A549 (cell line): ENCODE measurements at regions not wholly inside any gene's neighbourhood (a gene's known extent, or its start where the extent isn't known, plus 50 kb on each side); places are given as distances from the start of the nearest gene placed in this dataset.

Experiments
- ATAC-seq, 2 experiments: fragments of 200-7000 bp in 1 of 2; fragments of >200 bp in 1 of 2; cut with Nextera tagmentation in 1 of 2; cut with Tn5 transposase in 1 of 2; 3 replicates each; pipeline versions ENCODE4 v1.8.0 to v1.9.1; 2018 to 2020; ENCODE audit warnings: mild to moderate bottlenecking in 1 of 2, moderate library complexity in 1 of 2
- CTCF ChIA-PET: fragments of 300-600 bp; sonication (Branson Sonifier 250); formaldehyde crosslinking; extraction: SDS; loops from one replicate; lab custom pipeline; 2021; ENCODE audit warnings: antibody characterized with exemption, inconsistent platforms; lab: Yijun Ruan, JAX
- POLR2A ChIA-PET: fragments of 350-600 bp; formaldehyde crosslinking; extraction: SDS; loops from one replicate; lab custom pipeline; 2021; ENCODE audit warnings: antibody characterized with exemption, inconsistent platforms; lab: Yijun Ruan, JAX
- DNase-seq, 2 experiments: peaks; one replicate each; pipeline versions ENCODE4 v3.0.0 to v3.0.0-alpha.2; 2011 to 2016; ENCODE audit warnings: low read depth in 1 of 2, low spot score in 1 of 2
- FAIRE-seq: peaks from 2 replicates; lab custom pipeline; 2011; peaks lifted over from hg19 to GRCh38; lab: Jason Lieb, UNC
- H3K27ac ChIP-seq, 2 experiments: fragments of >200 bp; sonication (Bioruptor Twin); formaldehyde crosslinking; 3 replicates each; pipeline ENCODE4 v1.5.1; 2016 to 2017
- H3K4me1 ChIP-seq: fragments of >200 bp; sonication (Bioruptor Twin); formaldehyde crosslinking; 3 replicates; pipeline ENCODE4 v1.6.1; 2016
- H3K4me2 ChIP-seq: fragments of >200 bp; sonication (Bioruptor Twin); formaldehyde crosslinking; 3 replicates; pipeline ENCODE4 v1.6.1; 2016
- H3K4me3 ChIP-seq: fragments of >200 bp; sonication (Bioruptor Twin); formaldehyde crosslinking; 3 replicates; pipeline ENCODE4 v1.5.1; 2016
- H3K9me3 ChIP-seq: fragments of >200 bp; sonication (Bioruptor Twin); formaldehyde crosslinking; 3 replicates; pipeline ENCODE4 v1.6.1; 2016
- ATOH8 ChIP-seq: fragments of 250-450 bp; sonication (Bioruptor Pico); IDR thresholded peaks from 2 replicates; pipeline ENCODE4 v1.5.0; 2020; ENCODE audit warnings: low read depth, mild to moderate bottlenecking, moderate library complexity
- CHD4 ChIP-seq: fragments of 200-600 bp; sonication (generic); IDR thresholded peaks from 2 replicates; pipeline ENCODE4 v1.6.1; 2016; ENCODE audit warnings: antibody characterized with exemption, mild to moderate bottlenecking, borderline replicate concordance
- EHF ChIP-seq: fragments of 250-450 bp; sonication (Bioruptor Pico); IDR thresholded peaks from 2 replicates; pipeline ENCODE4 v1.5.0; 2020; ENCODE audit warnings: mild to moderate bottlenecking
- FOSL2 ChIP-seq, 2 experiments: fragments of 450-650 bp in 1 of 2; fragments of >200 bp in 1 of 2; sonication (Bioruptor Twin) in 1 of 2; formaldehyde crosslinking; IDR thresholded peaks; 2 replicates each; pipeline versions ENCODE4 v1.5.0 to v1.6.1; 2016 to 2020; ENCODE audit warnings: mild to moderate bottlenecking in 1 of 2, moderate library complexity in 1 of 2
- HEYL ChIP-seq: fragments of 250-450 bp; sonication (Bioruptor Pico); IDR thresholded peaks from 2 replicates; pipeline ENCODE4 v1.8.0; 2021; ENCODE audit warnings: mild to moderate bottlenecking, moderate library complexity
- HOXB13 ChIP-seq: fragments of 250-450 bp; sonication (Bioruptor Pico); IDR thresholded peaks from 2 replicates; pipeline ENCODE4 v1.5.0; 2020; ENCODE audit warnings: low read depth, mild to moderate bottlenecking, moderate library complexity
- JUNB ChIP-seq: fragments of >200 bp; sonication (Bioruptor Twin); formaldehyde crosslinking; IDR thresholded peaks from 2 replicates; pipeline ENCODE4 v1.6.1; 2016
- KDM1A ChIP-seq: fragments of 200-600 bp; sonication (generic); IDR thresholded peaks from 2 replicates; pipeline ENCODE4 v1.6.1; 2016; ENCODE audit warnings: low read depth, mild to moderate bottlenecking
- MYC ChIP-seq: IDR thresholded peaks from 2 replicates; pipeline ENCODE4 v1.6.1; 2012; ENCODE audit warnings: mild to moderate bottlenecking, inconsistent platforms, low read length, improper control_type of control experiment, borderline replicate concordance
- NFE2L2 ChIP-seq: fragments of 150-350 bp; conservative IDR thresholded peaks from 2 replicates; pipeline ENCODE4 v1.6.1; 2014; ENCODE audit warnings: low read length
- NR3C1 ChIP-seq: fragments of >200 bp; sonication (Bioruptor Twin); formaldehyde crosslinking; IDR thresholded peaks from 3 replicates; pipeline ENCODE4 v1.6.1; 2017
- PHF8 ChIP-seq: fragments of 200-600 bp; sonication (generic); IDR thresholded peaks from 2 replicates; pipeline ENCODE4 v1.6.1; 2016; ENCODE audit warnings: low read depth, mild to moderate bottlenecking, antibody characterized with exemption, moderate library complexity, borderline replicate concordance
- POLR2A ChIP-seq: IDR thresholded peaks from 2 replicates; pipeline ENCODE4 v1.6.1; 2012; ENCODE audit warnings: mild to moderate bottlenecking, low read length
- RAD21 ChIP-seq, 2 experiments: fragments of >200 bp in 1 of 2; sonication (Bioruptor Twin) in 1 of 2; formaldehyde crosslinking in 1 of 2; IDR thresholded peaks in 1 of 2; conservative IDR thresholded peaks in 1 of 2; 2 replicates in 1 of 2; 3 replicates in 1 of 2; pipeline ENCODE4 v1.6.1; 2012 to 2018; ENCODE audit warnings: inconsistent platforms in 1 of 2
- RCOR1 ChIP-seq: fragments of 150-350 bp; IDR thresholded peaks from 2 replicates; pipeline ENCODE4 v1.6.1; 2014; ENCODE audit warnings: antibody characterized with exemption, low read length, low read depth
- SMC3 ChIP-seq: fragments of >200 bp; sonication (Bioruptor Twin); formaldehyde crosslinking; IDR thresholded peaks from 3 replicates; pipeline ENCODE4 v1.6.1; 2018; ENCODE audit warnings: inconsistent platforms
- SREBF2 ChIP-seq: fragments of 450-650 bp; IDR thresholded peaks from 2 replicates; pipeline ENCODE4 v1.6.1; 2014; ENCODE audit warnings: mild to moderate bottlenecking, moderate library complexity
- ZC3H11A ChIP-seq: fragments of 450-650 bp; IDR thresholded peaks from 2 replicates; pipeline ENCODE4 v1.6.1; 2014; ENCODE audit warnings: antibody characterized with exemption, mild to moderate bottlenecking
- ZFP36 ChIP-seq: fragments of 450-650 bp; IDR thresholded peaks from 2 replicates; pipeline ENCODE4 v1.6.1; 2014; ENCODE audit warnings: borderline replicate concordance; ENCODE audit not compliant: partially characterized antibody
- WGBS: methylation state at CpG from one replicate; pipeline ENCODE4 v1.1.6; 2017; ENCODE audit errors: missing lambda C conversion rate; 5-methylcytosine and 5-hydroxymethylcytosine counted together
- TF ChIP-seq, protein P1 (sequence below): IDR thresholded peaks from 2 replicates; pipeline ENCODE4 v1.6.1; 2012; ENCODE audit warnings: low read depth, borderline replicate concordance
- TF ChIP-seq, protein P2 (sequence below): fragments of >200 bp; sonication (Bioruptor Twin); formaldehyde crosslinking; IDR thresholded peaks from 3 replicates; pipeline ENCODE4 v1.6.1; 2016
- TF ChIP-seq, protein P3 (sequence below): IDR thresholded peaks from 2 replicates; pipeline ENCODE4 v1.6.1; 2012
- TF ChIP-seq, protein P4 (sequence below): fragments of 450-650 bp; IDR thresholded peaks from 2 replicates; pipeline ENCODE4 v1.6.1; 2014; ENCODE audit warnings: antibody characterized with exemption

DNA sequence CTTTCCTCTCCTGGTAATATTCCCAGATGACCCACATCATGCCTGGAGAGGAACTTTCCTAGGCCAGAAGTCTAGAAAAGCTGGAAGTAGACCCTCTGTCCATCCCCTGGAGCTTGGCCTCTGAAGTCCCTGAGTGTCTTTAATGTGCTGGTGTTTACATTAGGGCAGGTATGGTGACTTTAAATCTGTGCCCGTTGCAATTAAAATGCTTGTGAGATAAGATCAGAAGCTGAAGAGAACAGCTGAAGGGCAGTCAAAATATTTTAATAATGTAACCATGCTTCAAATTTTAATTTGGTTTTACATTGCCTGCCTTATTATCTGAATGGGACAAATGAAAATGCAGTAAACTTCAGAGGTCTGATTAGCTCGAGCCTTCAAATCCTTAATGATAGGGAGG, 1022.5 kb downstream of the BCL11B start:
- DNase-seq (no peak), FAIRE-seq (no peak), ATAC-seq (no peak)
- Histone ChIP-seq H3K4me1 (no peaks in the 10 kb centered on the region), H3K4me3 (no peak overlapping the region), H3K4me2 (no peak overlapping the region), H3K9me3 (no peaks in the 10 kb centered on the region), H3K27ac (no peak overlapping the region)
- ChIA-PET POLR2A (no interaction called here), CTCF (no interaction called here)
- WGBS: 0% methylated on average over 2 of the region's 2 CpGs
- no peak for TF ChIP-seq FOSL2 (IDR thresholded peaks at IDR 0.05)
- TF ChIP-seq FOSL2 (CRISPR knock-in tag; IDR thresholded peaks at IDR 0.05): no peak
- TF ChIP-seq MYC: no peak
- TF ChIP-seq SREBF2: no peak
- TF ChIP-seq, protein P1, sequence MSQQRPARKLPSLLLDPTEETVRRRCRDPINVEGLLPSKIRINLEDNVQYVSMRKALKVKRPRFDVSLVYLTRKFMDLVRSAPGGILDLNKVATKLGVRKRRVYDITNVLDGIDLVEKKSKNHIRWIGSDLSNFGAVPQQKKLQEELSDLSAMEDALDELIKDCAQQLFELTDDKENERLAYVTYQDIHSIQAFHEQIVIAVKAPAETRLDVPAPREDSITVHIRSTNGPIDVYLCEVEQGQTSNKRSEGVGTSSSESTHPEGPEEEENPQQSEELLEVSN: no peak
- TF ChIP-seq, protein P2, sequence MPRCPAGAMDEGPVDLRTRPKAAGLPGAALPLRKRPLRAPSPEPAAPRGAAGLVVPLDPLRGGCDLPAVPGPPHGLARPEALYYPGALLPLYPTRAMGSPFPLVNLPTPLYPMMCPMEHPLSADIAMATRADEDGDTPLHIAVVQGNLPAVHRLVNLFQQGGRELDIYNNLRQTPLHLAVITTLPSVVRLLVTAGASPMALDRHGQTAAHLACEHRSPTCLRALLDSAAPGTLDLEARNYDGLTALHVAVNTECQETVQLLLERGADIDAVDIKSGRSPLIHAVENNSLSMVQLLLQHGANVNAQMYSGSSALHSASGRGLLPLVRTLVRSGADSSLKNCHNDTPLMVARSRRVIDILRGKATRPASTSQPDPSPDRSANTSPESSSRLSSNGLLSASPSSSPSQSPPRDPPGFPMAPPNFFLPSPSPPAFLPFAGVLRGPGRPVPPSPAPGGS: no peak
- TF ChIP-seq RCOR1: no peak
- no peak for TF ChIP-seq SMC3
- TF ChIP-seq HEYL (CRISPR knock-in tag): no peak
- no peak for TF ChIP-seq KDM1A
- TF ChIP-seq ATOH8 (CRISPR knock-in tag): no peak

GRCh38 chr14:98252820-98253219, 1019.2 kb downstream of the BCL11B start:
- no peak for DNase-seq
- ATAC-seq: no peak
- Histone ChIP-seq H3K4me1 (no peaks in the 10 kb centered on the region), H3K4me3 (no peak overlapping the region), H3K9me3 (no peaks in the 10 kb centered on the region), H3K27ac (no peak overlapping the region), H3K4me2 (no peak overlapping the region)
- CTCF ChIA-PET: no interaction called here
- POLR2A ChIA-PET: no interaction called here
- WGBS: 15% methylated on average over 1 of the region's 1 CpG
- no peak for FAIRE-seq
- TF ChIP-seq ZFP36 (no peak), ZC3H11A (no peak), EHF (no peak), NFE2L2 (no peak), NR3C1 (no peak), PHF8 (no peak)

DNA sequence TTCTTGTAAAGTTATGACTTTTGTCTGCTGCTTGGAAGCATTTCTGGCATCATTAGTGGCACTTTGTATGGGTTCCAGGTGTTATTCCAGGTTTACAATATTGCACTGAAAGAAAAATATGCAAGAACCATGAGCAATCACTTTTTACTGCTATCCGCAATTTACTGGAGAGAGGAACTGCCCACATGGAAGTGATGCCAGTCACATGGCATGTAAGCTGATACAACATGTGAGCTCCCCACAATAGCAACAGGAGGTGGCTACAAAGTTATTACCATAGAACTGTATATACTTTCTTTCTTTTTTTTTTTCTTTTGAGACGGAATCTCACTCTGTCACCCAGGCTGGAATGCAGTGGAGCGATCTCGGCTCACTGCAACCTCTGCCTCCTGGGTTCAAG, 1012.1 kb downstream of the BCL11B start:
- POLR2A ChIA-PET: no interaction called here
- TF ChIP-seq, protein P3, sequence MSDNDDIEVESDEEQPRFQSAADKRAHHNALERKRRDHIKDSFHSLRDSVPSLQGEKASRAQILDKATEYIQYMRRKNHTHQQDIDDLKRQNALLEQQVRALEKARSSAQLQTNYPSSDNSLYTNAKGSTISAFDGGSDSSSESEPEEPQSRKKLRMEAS: no peak
- no peak for TF ChIP-seq HOXB13 (CRISPR knock-in tag)
- no peak for TF ChIP-seq POLR2A
- TF ChIP-seq JUNB: no peak
- no peak for TF ChIP-seq SMC3
- TF ChIP-seq, protein P4, sequence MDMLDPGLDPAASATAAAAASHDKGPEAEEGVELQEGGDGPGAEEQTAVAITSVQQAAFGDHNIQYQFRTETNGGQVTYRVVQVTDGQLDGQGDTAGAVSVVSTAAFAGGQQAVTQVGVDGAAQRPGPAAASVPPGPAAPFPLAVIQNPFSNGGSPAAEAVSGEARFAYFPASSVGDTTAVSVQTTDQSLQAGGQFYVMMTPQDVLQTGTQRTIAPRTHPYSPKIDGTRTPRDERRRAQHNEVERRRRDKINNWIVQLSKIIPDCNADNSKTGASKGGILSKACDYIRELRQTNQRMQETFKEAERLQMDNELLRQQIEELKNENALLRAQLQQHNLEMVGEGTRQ: no peak
- no peak for TF ChIP-seq RAD21 (conservative IDR thresholded peaks at IDR 0.05 in 1 of 2, IDR thresholded peaks at IDR 0.05 in 1 of 2)
- no peak for TF ChIP-seq CHD4
- TF ChIP-seq, all 56 proteins: peak for 0
- no peaks in the 10 kb centered on the region for H3K4me1 ChIP-seq
- no peaks in the 10 kb centered on the region for H3K9me3 ChIP-seq
- 33% methylated on average over 4 of the region's 4 CpGs for WGBS
- no peak overlapping the region for H3K4me2 ChIP-seq
- FAIRE-seq (no peak), ATAC-seq (no peak), DNase-seq (no peak)
- no peak overlapping the region for H3K27ac ChIP-seq
- no peak overlapping the region for H3K4me3 ChIP-seq
- CTCF ChIA-PET: no interaction called here
